Chondrocyte (in vitro differentiated cells): ENCODE measurements at regions not wholly inside any gene's neighbourhood (a gene's known extent, or its start where the extent isn't known, plus 50 kb on each side); places are given as distances from the start of the nearest gene placed in this dataset.

Experiments
- DNase-seq: peaks from one replicate; pipeline ENCODE4 v3.0.0; 2021; ENCODE audit warnings: mixed read lengths, low spot score
- H3K27ac Mint-ChIP-seq: one replicate; pipeline ENCODE4 v1.8.0; 2021; ENCODE audit warnings: mild to moderate bottlenecking, moderate library complexity, mixed read lengths; ENCODE audit not compliant: unreplicated experiment
- H3K27me3 Mint-ChIP-seq: 2 replicates; pipeline ENCODE4 v1.8.0; 2021; ENCODE audit warnings: low read depth, mixed read lengths
- H3K36me3 Mint-ChIP-seq: 2 replicates; pipeline ENCODE4 v1.8.0; 2021; ENCODE audit warnings: low read depth, mixed read lengths
- H3K4me1 Mint-ChIP-seq: 2 replicates; pipeline ENCODE4 v1.8.0; 2021; ENCODE audit warnings: low read depth, mild to moderate bottlenecking, mixed read lengths
- H3K4me3 Mint-ChIP-seq: one replicate; pipeline ENCODE4 v1.8.0; 2021; ENCODE audit warnings: mild to moderate bottlenecking, moderate library complexity, mixed read lengths; ENCODE audit not compliant: unreplicated experiment
- H3K9me3 Mint-ChIP-seq: 2 replicates; pipeline ENCODE4 v1.8.0; 2021; ENCODE audit warnings: low read depth, mixed read lengths
- TF ChIP-seq, protein P1 (sequence below): fragments of 200-600 bp; sonication (generic); IDR thresholded peaks from 2 replicates; pipeline ENCODE4 v1.5.0; 2021; ENCODE audit warnings: antibody characterized with exemption, mild to moderate bottlenecking, moderate library complexity

DNA sequence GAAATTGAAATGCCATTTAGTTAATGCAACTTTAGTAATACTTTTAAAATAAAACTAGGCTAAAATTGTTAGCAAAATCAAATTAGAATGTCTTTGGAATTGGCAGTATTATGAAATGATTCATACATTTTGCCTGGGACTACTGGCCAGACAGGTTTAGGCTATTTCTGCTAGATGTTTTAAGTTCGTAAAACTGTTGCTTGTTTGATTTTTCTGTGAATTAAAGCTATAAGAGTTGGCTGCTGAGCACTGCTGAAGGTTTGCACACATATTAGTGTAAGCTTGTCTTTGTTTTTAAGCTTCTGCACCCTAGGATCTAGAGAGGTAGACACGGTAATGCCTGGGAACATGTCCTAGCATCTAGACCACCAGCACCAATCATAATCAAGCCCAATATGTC lies 1094.6 kb upstream of the ADGRL4 start:
- H3K9me3 Mint-ChIP-seq: peaks cover 28% of the 10 kb centered on the region
- H3K27me3 Mint-ChIP-seq: no peaks in the 10 kb centered on the region
- DNase-seq: no peak
- TF ChIP-seq, protein P1, sequence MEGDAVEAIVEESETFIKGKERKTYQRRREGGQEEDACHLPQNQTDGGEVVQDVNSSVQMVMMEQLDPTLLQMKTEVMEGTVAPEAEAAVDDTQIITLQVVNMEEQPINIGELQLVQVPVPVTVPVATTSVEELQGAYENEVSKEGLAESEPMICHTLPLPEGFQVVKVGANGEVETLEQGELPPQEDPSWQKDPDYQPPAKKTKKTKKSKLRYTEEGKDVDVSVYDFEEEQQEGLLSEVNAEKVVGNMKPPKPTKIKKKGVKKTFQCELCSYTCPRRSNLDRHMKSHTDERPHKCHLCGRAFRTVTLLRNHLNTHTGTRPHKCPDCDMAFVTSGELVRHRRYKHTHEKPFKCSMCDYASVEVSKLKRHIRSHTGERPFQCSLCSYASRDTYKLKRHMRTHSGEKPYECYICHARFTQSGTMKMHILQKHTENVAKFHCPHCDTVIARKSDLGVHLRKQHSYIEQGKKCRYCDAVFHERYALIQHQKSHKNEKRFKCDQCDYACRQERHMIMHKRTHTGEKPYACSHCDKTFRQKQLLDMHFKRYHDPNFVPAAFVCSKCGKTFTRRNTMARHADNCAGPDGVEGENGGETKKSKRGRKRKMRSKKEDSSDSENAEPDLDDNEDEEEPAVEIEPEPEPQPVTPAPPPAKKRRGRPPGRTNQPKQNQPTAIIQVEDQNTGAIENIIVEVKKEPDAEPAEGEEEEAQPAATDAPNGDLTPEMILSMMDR: no peak
- H3K36me3 Mint-ChIP-seq: peaks cover 6% of the 10 kb centered on the region
- no peak overlapping the region for H3K4me3 Mint-ChIP-seq
- no peak overlapping the region for H3K27ac Mint-ChIP-seq
- no peaks in the 10 kb centered on the region for H3K4me1 Mint-ChIP-seq

GRCh38 chr1:80099713-80100112 lies 1093.2 kb upstream of the ADGRL4 start:
- no peak for DNase-seq
- H3K27me3 Mint-ChIP-seq: no peaks in the 10 kb centered on the region
- H3K9me3 Mint-ChIP-seq: peaks cover 32% of the 10 kb centered on the region
- no peak overlapping the region for H3K4me3 Mint-ChIP-seq
- no peaks in the 10 kb centered on the region for H3K4me1 Mint-ChIP-seq
- peaks cover 6% of the 10 kb centered on the region for H3K36me3 Mint-ChIP-seq
- TF ChIP-seq, protein P1: no peak
- H3K27ac Mint-ChIP-seq: no peak overlapping the region

DNA sequence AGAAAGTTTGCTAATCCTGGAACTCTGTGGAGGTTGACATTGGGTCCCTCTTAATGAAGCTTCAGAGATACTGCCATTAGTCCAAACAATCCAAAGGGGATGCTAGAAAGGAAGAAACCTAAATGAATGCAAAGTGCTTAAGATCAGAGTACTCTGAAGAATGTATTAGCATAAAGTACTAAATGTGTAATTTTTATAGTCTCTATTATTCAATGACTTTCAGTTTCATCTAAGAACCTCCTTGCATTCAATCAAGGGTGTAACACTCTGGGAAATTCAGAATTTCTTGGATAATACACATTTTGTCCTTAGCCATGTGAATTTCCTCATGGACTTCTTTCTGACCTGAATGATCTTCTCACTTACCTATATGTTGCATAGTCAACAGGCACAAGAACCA lies 1078.5 kb upstream of the ADGRL4 start:
- Mint-ChIP-seq H3K9me3 (peaks cover 7% of the 10 kb centered on the region), H3K27ac (no peak overlapping the region), H3K4me1 (no peaks in the 10 kb centered on the region), H3K4me3 (no peak overlapping the region), H3K27me3 (no peaks in the 10 kb centered on the region), H3K36me3 (no peaks in the 10 kb centered on the region)
- TF ChIP-seq, protein P1: no peak
- no peak for DNase-seq

GRCh38 chr1:80083892-80084291 lies 1077.4 kb upstream of the ADGRL4 start:
- Mint-ChIP-seq H3K4me1 (no peaks in the 10 kb centered on the region), H3K36me3 (no peaks in the 10 kb centered on the region), H3K9me3 (no peaks in the 10 kb centered on the region), H3K4me3 (no peak overlapping the region), H3K27ac (no peak overlapping the region), H3K27me3 (no peaks in the 10 kb centered on the region)
- no peak for DNase-seq
- TF ChIP-seq, protein P1: no peak

GRCh38 chr1:80076469-80076868 lies 1069.9 kb upstream of the ADGRL4 start:
- Mint-ChIP-seq H3K4me3 (no peak overlapping the region), H3K27me3 (no peaks in the 10 kb centered on the region), H3K27ac (no peak overlapping the region), H3K36me3 (no peaks in the 10 kb centered on the region), H3K4me1 (no peaks in the 10 kb centered on the region), H3K9me3 (no peaks in the 10 kb centered on the region)
- DNase-seq: no peak
- TF ChIP-seq, protein P1: no peak
